ENCODE measurements at regions not wholly inside any gene's neighbourhood (a gene's known extent, or its start where the extent isn't known, plus 50 kb on each side); places are given as distances from the start of the nearest gene placed in this dataset.
A peak's percentile ranks its signal among the peaks of the same experiment; 100 is the strongest.

DNA sequence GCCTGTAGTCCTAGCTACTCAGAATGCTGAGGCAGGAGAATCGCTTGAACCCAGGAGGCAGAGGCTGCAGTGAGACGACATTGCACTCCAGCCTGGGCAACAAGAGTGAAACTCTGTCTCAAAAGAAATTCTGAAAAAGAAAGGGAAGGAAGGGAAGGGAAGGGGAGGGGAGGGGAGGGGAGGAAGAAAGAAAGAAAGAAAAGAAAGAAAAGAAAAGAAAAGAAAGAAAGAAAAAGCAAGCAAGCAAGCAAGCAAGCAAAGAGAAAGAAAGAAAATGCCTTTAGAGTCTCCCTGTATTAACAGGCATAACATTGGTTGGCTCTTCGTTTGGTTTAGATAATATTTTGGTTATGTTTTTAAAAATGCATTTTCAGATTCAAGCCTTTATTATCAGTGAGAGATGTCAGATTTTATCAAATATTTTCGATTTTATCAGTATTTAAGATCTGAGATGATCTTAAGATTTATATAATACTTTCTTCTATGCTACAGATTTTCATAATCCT lies 281.1 kb downstream of the NPIPA8 start:
- no peak for DNase-seq (ENCODE audit: low spot score)

- DNase-seq (ENCODE audit: low spot score), result no peak
Measured at GRCh38 chr16:18050777-18051176, 285.8 kb downstream of the NPIPA8 start.

DNA sequence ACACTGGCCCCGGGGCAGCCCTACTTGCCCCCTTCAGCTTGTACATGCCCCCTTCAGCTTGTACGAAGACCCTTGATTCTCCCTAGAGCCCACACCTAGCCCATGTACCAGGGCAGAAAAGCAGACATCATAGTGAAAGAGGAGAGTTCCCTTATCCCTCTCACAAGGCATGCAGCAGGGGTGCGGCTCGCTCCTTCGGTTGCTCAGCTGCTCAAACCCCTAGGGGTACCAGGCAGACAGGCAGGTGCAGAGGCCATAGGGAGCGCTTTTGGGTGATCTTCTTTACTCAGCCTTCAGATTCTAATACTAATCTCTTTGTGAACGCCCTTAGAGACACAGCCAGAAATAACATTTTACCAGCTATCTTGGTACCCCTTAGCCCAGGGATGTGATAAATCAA lies 286.3 kb downstream of the NPIPA8 start:
- DNase-seq (ENCODE audit: low spot score), result no peak

DNA sequence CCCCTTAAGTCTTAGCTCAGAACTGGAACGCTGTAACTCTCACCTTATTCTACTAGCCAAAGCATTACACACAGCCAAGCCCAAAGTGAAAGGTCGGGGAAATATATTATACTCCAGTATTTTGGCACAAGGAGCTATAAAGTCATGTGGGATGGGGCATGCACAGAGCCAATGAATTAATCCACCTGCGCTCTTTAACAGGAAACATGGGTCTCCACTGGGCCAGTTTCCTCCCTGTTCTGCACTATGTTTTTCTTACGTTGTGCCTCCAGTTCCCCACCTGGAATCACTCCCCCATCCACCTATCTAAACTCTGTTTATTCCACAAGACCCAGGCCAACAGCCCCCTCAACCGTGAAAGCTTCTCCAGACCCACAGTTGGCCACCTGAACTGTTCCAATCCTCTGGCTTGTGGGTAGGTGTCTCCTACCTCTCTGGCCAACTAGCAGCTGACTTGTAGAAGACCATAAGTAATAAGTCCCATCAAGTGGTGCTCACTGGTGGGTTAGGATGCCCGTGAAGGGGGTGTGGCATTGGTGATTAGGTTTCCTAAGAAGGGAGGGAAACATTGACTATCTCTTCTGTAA lies 286.9 kb downstream of the NPIPA8 start:
- DNase-seq (ENCODE audit: low spot score), result no peak

- DNase-seq (ENCODE audit: low spot score), result no peak
Measured at GRCh38 chr16:18048853-18049546, 287.5 kb downstream of the NPIPA8 start.

GRCh38 chr16:18047761-18048160 lies 288.8 kb downstream of the NPIPA8 start:
- DNase-seq (ENCODE audit: low spot score), result no peak

GRCh38 chr16:18045356-18045755 lies 291.2 kb downstream of the NPIPA8 start:
- no peak for DNase-seq (ENCODE audit: low spot score)

DNA sequence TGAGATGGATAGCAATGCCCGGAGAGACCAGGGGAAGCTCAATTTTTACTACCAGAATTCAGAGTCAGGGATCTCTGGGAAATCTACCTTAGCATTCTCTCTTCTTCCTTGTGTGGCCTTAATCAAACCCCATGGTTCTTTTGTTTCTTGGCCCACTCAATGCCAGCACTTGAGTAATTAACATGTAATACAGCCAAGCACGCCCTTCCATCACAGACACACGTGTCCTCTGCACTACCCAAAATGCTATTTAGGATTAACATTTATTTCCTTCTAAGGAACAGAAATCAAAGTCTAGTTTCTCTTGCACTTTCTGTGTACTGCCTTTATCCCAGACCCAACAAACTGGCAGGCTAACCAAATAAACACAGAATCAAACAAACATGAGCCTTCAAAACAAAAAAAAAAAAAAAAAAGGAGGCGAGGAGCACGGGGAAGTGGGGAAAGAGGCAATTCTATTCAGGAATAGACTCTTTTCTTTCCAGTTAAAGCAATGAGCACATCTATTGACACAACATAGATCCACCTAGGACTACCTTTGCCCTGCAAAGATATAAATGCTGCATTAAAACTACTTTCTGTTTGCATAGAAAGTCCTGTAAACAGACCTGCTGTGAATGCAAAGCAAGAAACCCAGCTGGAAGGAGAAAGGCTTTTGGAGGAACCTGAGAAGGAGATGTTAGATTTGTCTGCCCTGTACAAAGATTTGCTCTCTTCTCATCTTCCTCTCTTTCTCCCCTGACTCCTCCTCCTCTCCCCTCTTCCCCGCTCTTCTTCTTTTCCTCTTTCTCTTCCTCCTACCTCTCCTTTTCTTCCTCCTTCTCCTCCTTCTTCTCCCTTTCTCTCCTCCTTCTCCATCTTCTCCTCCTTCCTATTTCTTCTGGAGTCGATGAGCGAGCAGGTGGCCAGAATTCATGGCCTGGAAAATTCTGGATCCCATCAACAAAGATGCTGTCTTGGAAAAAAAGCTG lies 294.4 kb downstream of the NPIPA8 start:
- no peak for DNase-seq (ENCODE audit: low spot score)

- DNase-seq (ENCODE audit: low spot score), result no peak
Measured at GRCh38 chr16:18039931-18040330, 296.6 kb downstream of the NPIPA8 start.

GRCh38 chr16:18037051-18037450 lies 299.5 kb downstream of the NPIPA8 start:
- DNase-seq (ENCODE audit: low spot score), result no peak

GRCh38 chr16:18024611-18025010 lies 311.9 kb downstream of the NPIPA8 start:
- peak; percentile 19 for DNase-seq (ENCODE audit: low spot score)

- DNase-seq (ENCODE audit: low spot score), result no peak
Measured at GRCh38 chr16:18018376-18018775, 318.2 kb downstream of the NPIPA8 start.

GRCh38 chr16:18013863-18014262 lies 322.7 kb downstream of the NPIPA8 start:
- no peak for DNase-seq (ENCODE audit: low spot score)

GRCh38 chr16:18008356-18008755 lies 328.2 kb downstream of the NPIPA8 start:
- no peak for DNase-seq (ENCODE audit: low spot score)

GRCh38 chr16:18003033-18003432 lies 333.5 kb downstream of the NPIPA8 start:
- no peak for DNase-seq (ENCODE audit: low spot score)

GRCh38 chr16:17998996-17999395 lies 337.5 kb downstream of the NPIPA8 start:
- no peak for DNase-seq (ENCODE audit: low spot score)

DNA sequence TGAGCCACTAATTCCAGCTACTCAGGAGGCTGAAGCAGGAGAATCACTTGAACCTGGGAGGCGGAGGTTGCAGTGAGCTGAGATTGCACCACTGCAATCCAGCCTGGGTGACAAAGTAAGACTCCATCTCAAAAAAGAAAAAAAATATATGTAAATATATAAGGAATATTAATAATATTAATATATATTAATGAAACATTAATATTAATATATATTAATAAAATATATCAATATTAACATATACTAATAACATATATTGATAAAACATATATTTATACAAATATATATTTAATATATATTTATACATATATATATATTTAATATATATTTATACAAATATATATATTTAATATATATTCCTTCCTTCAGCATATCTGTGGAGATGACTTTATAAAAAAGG lies 338.0 kb downstream of the NPIPA8 start:
- DNase-seq (ENCODE audit: low spot score), result no peak

GRCh38 chr16:17994027-17994426 lies 342.5 kb downstream of the NPIPA8 start:
- DNase-seq (ENCODE audit: low spot score), result no peak

DNA sequence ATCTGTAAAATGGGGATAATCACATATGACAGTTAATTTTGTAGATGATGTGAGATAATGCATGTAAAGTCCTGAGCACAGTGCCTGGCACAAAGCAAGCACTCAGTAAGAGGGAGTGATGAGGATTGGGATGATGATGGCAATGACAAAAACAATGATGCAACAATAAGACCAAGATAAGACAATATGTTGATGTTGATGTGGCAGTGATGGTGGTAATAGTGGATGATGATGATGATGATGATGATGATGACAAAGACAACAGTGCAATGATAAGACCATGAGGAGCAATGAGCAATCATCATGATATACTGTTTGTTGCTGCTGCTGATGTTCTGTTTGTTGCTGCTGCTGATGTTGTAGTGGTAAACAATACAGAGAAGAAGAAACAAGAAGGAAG lies 344.1 kb downstream of the NPIPA8 start:
- no peak for DNase-seq (ENCODE audit: low spot score)

DNA sequence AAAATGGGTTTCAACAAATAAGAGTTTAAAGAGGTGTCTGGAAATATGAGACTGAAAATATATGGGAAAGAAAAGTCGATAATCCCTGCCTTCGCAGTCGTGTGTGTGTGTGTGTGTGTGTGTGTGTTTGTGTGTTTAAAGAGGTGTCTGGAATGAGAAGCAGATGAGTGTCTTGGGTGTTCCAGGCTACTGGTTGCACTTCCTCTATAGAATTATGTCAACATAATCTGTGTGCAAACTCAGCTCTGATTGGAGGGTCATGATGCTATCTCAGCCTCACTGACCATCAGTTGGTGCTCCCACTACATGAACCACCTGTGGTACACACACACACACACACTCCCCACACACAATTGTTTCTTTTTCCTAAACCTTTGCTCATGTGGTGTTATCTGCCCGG lies 347.3 kb downstream of the NPIPA8 start:
- no peak for DNase-seq (ENCODE audit: low spot score)

DNA sequence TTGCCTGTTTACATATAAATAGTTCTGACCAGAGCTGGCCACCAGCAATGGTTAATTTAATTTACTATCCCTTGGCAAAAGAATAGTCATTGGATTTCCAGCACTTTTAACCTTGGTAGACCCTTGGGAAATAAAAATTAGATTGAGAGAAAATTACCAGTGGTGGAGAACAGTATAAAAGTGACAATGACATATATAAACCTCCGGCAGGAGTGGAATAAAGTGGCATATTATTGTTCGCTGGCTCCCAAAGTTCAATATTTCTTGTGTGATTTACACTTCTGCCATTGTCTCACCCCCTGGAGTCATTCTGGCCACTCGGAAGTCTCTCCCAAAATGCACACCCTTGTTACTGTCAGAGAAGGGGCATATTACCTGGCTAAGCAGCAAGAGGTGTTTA lies 347.7 kb downstream of the NPIPA8 start:
- DNase-seq (ENCODE audit: low spot score), result no peak

DNA sequence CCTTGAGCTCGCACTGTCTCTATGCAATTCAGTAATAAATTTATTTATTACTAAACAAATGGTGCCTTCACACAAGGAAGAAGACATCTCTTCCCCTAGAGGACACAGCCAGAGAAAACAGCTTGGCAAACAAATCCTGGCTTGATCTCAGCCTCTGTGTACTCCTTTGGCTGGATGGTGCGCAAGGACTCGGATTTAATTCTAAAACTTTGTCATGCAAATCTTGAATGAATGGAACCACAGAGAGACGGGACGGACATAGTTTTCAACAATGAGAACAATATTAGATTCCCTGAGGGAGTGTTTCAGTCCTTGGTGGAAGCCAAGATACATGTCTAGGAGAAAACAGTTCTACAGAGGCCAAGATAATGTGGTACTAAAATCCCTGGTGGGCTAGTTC lies 349.5 kb downstream of the NPIPA8 start:
- DNase-seq (ENCODE audit: low spot score), result no peak

DNA sequence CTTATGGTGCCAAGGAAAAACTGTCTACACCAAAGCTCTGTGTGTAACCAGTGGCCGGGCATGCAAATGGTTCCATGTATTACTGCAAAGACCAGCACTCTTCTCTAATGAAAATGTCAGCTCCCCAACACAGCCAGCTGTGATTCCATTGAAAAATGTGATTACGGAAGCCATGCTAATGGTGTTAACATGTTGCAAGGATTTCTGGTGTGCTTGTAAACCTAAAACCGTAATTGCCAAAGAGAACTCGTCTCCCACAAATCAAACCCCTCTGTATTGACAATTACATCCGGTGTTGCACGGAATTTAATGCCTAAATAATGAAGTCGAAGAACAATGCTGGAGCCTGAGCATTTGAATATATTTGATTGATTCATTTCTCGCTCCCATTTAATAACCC lies 351.7 kb downstream of the NPIPA8 start:
- DNase-seq (ENCODE audit: low spot score), result no peak
